ENCODE measurements at regions not wholly inside any gene's neighbourhood (a gene's known extent, or its start where the extent isn't known, plus 50 kb on each side); places are given as distances from the start of the nearest gene placed in this dataset.
"Not testable (repeated sequence)": the region's sequence is repeated elsewhere in the genome, so short reads cannot be mapped to it uniquely, and the experiment has no call there.

DNA sequence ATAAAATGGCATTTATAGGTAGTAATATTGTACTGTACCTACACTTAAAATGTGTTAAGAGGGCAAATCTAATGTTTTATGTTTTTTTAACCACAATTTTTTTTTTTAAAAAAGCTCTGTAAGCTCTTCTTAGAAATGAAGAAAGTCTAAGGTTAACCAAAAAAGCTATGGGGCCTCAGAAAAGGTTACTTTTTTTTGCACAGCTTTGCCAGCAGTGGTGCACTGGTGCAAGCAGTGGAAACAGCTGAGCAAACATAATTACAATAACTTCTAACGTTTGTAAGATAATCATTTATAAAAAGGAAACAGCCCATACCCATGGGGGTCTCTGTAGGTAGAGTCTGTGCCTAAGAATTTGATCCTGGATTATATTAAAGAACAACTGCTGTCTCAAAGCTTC is 85.1 kb upstream of the NID2 start:
- TF ChIP-seq, protein P1, sequence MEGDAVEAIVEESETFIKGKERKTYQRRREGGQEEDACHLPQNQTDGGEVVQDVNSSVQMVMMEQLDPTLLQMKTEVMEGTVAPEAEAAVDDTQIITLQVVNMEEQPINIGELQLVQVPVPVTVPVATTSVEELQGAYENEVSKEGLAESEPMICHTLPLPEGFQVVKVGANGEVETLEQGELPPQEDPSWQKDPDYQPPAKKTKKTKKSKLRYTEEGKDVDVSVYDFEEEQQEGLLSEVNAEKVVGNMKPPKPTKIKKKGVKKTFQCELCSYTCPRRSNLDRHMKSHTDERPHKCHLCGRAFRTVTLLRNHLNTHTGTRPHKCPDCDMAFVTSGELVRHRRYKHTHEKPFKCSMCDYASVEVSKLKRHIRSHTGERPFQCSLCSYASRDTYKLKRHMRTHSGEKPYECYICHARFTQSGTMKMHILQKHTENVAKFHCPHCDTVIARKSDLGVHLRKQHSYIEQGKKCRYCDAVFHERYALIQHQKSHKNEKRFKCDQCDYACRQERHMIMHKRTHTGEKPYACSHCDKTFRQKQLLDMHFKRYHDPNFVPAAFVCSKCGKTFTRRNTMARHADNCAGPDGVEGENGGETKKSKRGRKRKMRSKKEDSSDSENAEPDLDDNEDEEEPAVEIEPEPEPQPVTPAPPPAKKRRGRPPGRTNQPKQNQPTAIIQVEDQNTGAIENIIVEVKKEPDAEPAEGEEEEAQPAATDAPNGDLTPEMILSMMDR (IDR thresholded peaks at IDR 0.05) = no peak
- Histone ChIP-seq H3K4me1 (no peaks in the 10 kb centered on the region), H3K27me3 (no peaks in the 10 kb centered on the region), H3K4me3 (no peak overlapping the region), H3K36me3 (no peaks in the 10 kb centered on the region), H3K9me3 (no peaks in the 10 kb centered on the region), H3K27ac (no peak overlapping the region)
- no peak for DNase-seq (ENCODE audit: low spot score)

DNA sequence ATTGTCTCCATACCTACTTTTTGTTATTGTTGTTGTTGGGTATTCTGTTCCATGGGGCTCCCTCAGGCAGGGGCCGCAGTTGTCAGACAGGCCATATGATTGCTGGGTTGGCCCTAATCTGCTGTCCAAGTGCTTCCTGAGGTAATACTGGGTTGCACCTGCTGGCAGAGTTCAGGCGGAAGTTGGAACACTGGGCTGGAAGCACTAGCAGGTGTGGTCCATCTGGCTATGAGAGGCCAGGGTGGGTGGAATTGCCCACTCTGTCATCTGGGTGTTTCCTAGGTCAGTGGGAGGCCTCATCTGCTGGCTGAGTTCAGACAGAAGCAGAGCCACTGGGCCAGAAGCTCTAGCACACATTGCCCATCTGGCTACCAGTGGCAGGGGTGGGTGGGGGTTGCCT is 81.3 kb upstream of the NID2 start:
- TF ChIP-seq, protein P1 (IDR thresholded peaks at IDR 0.05) = no peak
- H3K27ac ChIP-seq = no peak overlapping the region
- H3K4me1 ChIP-seq = no peaks in the 10 kb centered on the region
- no peaks in the 10 kb centered on the region for H3K27me3 ChIP-seq
- no peaks in the 10 kb centered on the region for H3K9me3 ChIP-seq
- no peaks in the 10 kb centered on the region for H3K36me3 ChIP-seq
- no peak overlapping the region for H3K4me3 ChIP-seq
- no peak for DNase-seq (ENCODE audit: low spot score)

DNA sequence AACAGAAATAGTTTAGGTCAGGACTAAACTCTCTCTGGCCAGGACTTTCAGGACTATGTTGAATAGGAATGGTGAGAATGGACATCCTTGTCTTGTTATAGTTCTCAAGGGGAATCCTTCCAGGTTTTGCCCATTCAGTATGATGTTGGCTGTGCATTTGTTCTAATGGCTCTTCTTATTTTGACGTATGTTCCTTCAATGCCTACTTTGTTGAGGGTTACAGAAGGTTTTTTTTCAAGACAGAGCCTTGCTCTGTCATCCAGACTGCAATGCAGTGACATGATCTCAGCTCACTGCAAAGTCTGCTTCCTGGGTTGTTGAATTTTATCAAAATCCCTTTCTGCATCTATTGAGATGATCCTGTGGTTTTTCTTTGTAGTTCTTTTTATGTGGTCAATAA is 79.5 kb upstream of the NID2 start:
- no peaks in the 10 kb centered on the region for H3K27me3 ChIP-seq
- H3K27ac ChIP-seq = no peak overlapping the region
- DNase-seq (ENCODE audit: low spot score) = no peak
- H3K36me3 ChIP-seq = no peaks in the 10 kb centered on the region
- H3K4me1 ChIP-seq = no peaks in the 10 kb centered on the region
- H3K4me3 ChIP-seq = no peak overlapping the region
- H3K9me3 ChIP-seq = no peaks in the 10 kb centered on the region
- TF ChIP-seq, protein P1 (IDR thresholded peaks at IDR 0.05) = no peak

DNA sequence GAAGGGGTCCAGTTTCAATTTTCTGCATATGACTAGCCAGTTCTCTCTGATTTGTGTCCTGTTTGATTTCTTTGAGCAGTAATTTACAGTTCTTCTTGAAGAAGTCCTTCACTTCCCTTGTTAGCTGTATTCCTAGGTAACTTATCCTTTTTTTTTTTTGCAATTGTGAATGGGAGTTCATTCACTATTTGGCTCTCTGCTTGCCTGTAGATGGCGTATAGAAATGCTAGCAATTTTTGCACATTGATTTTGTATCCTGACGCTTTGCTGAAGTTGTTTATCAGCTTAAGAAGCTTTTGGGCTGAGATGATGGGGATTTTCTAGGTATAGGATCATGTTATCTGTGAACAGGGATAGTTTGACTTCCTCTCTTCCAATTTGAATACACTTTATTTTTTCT is 77.6 kb upstream of the NID2 start:
- no peak for DNase-seq (ENCODE audit: low spot score)
- H3K27ac ChIP-seq = no peak overlapping the region
- no peak overlapping the region for H3K4me3 ChIP-seq
- no peaks in the 10 kb centered on the region for H3K9me3 ChIP-seq
- H3K27me3 ChIP-seq = no peaks in the 10 kb centered on the region
- H3K36me3 ChIP-seq = no peaks in the 10 kb centered on the region
- H3K4me1 ChIP-seq = no peaks in the 10 kb centered on the region
- TF ChIP-seq, protein P1 (IDR thresholded peaks at IDR 0.05) = no peak

DNA sequence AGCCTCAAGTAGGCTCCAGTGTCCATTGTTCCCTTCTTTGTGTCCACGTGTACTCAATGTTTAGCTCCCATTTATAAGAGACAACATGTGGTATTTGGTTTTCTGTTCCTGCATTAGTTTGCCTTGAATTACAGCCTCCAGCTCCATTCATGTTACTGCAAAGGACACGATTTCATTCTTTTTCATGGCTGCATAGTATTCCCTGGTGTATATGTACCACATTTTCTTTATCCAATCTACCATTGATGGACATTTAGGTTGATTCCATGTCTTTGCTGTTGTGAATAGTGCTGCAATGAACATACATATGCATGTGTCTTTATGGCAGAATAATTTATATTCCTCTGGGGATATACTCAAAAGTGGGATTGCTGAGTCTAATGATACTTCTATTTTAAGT is 75.2 kb upstream of the NID2 start:
- H3K36me3 ChIP-seq; H3K27me3 ChIP-seq; H3K27ac ChIP-seq; H3K4me1 ChIP-seq; DNase-seq (ENCODE audit: low spot score); H3K9me3 ChIP-seq; H3K4me3 ChIP-seq: not testable (repeated sequence)

DNA sequence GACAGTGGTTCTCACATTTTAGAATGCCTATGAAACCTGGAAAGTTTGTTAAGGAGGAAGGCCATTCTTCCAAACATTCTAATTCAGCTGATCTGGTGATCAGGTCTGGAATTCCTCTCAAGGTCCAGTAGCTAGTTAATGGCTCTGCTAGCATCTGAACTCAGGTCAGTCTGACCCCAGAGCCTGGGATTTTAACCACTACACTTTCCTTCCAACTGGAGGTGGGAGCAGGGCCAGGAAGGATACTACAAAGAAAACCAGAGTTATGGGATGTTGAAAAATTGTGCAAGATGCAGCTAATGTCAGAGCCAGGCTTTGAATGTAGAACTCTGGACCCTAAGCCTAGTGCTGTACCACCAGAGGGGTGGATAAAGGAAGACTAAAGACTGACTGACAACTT is 73.6 kb upstream of the NID2 start:
- Histone ChIP-seq H3K4me1 (no peaks in the 10 kb centered on the region), H3K9me3 (no peaks in the 10 kb centered on the region), H3K27ac (no peak overlapping the region), H3K36me3 (no peaks in the 10 kb centered on the region), H3K4me3 (no peak overlapping the region), H3K27me3 (no peaks in the 10 kb centered on the region)
- TF ChIP-seq, protein P1 (IDR thresholded peaks at IDR 0.05) = no peak
- no peak for DNase-seq (ENCODE audit: low spot score)
